ENCODE measurements at regions not wholly inside any gene's neighbourhood (a gene's known extent, or its start where the extent isn't known, plus 50 kb on each side); places are given as distances from the start of the nearest gene placed in this dataset.

- Histone ChIP-seq H3K36me3 (ENCODE audit: control insufficient read depth, insufficient read depth, low read length) (no peaks in the 10 kb centered on the region), H3K27ac (ENCODE audit: insufficient read depth, low read length) (no peak overlapping the region), H3K4me2 (ENCODE audit: extremely low read depth, insufficient read depth, low read length) (no peak overlapping the region), H3K4me1 (ENCODE audit: control insufficient read depth, extremely low read depth, insufficient read depth, low read length) (no peaks in the 10 kb centered on the region), H4K20me1 (ENCODE audit: control insufficient read depth, extremely low read depth, insufficient read depth, low read length) (no peaks in the 10 kb centered on the region), H2AFZ (ENCODE audit: low read length) (no peak overlapping the region), H3K9me3 (ENCODE audit: control insufficient read depth, insufficient read depth, low read depth, low read length) (no peaks in the 10 kb centered on the region), H3K79me2 (ENCODE audit: control insufficient read depth, insufficient read depth, low read length) (no peaks in the 10 kb centered on the region), H3K4me3 (replicated peaks in 1 of 4; ENCODE audit: control extremely low read depth in 1 of 4, insufficient read depth in 1 of 4, low read depth in 3 of 4, low read length in 4 of 4) (no peak overlapping the region), H3K27me3 (ENCODE audit: control insufficient read depth, insufficient read depth, low read length) (no peaks in the 10 kb centered on the region), H3K9ac (ENCODE audit: insufficient read depth, low read length) (no peak overlapping the region)
- TF ChIP-seq EZH2 (IDR thresholded peaks at IDR 0.05; ENCODE audit: low read length, missing control alignments): no peak
- DNase-seq (ENCODE audit: low read depth in 2 of 2): no peak
These were observed 178.2 kb downstream of the TDRD15 start for GRCh38 chr2:21301871-21302455.

GRCh38 chr2:21303876-21304275 is 180.1 kb downstream of the TDRD15 start:
- H3K9me3 ChIP-seq (ENCODE audit: control insufficient read depth, insufficient read depth, low read depth, low read length): no peaks in the 10 kb centered on the region
- no peaks in the 10 kb centered on the region for H3K79me2 ChIP-seq (ENCODE audit: control insufficient read depth, insufficient read depth, low read length)

GRCh38 chr2:21305581-21305980 is 181.8 kb downstream of the TDRD15 start:
- no peak overlapping the region for H3K27ac ChIP-seq (ENCODE audit: insufficient read depth, low read length)
- H3K36me3 ChIP-seq (ENCODE audit: control insufficient read depth, insufficient read depth, low read length): no peaks in the 10 kb centered on the region
- H3K79me2 ChIP-seq (ENCODE audit: control insufficient read depth, insufficient read depth, low read length): no peaks in the 10 kb centered on the region
- H2AFZ ChIP-seq (ENCODE audit: low read length): no peak overlapping the region
- TF ChIP-seq EZH2 (IDR thresholded peaks at IDR 0.05; ENCODE audit: low read length, missing control alignments): no peak
- no peak for TF ChIP-seq CTCF (conservative IDR thresholded peaks at IDR 0.05 in 1 of 2, IDR thresholded peaks at IDR 0.05 in 1 of 2; ENCODE audit: low read depth in 1 of 2, low read length in 2 of 2)
- H4K20me1 ChIP-seq (ENCODE audit: control insufficient read depth, extremely low read depth, insufficient read depth, low read length): no peaks in the 10 kb centered on the region
- no peaks in the 10 kb centered on the region for H3K4me1 ChIP-seq (ENCODE audit: control insufficient read depth, extremely low read depth, insufficient read depth, low read length)
- H3K9me3 ChIP-seq (ENCODE audit: control insufficient read depth, insufficient read depth, low read depth, low read length): no peaks in the 10 kb centered on the region
- no peak overlapping the region for H3K4me3 ChIP-seq (replicated peaks in 1 of 4; ENCODE audit: control extremely low read depth in 1 of 4, insufficient read depth in 1 of 4, low read depth in 3 of 4, low read length in 4 of 4)
- DNase-seq (ENCODE audit: low read depth in 2 of 2): no peak
- no peak overlapping the region for H3K9ac ChIP-seq (ENCODE audit: insufficient read depth, low read length)
- no peak overlapping the region for H3K4me2 ChIP-seq (ENCODE audit: extremely low read depth, insufficient read depth, low read length)
- H3K27me3 ChIP-seq (ENCODE audit: control insufficient read depth, insufficient read depth, low read length): no peaks in the 10 kb centered on the region

More at GRCh38 chr2:21303876-21304275, 180.1 kb downstream of the TDRD15 start:
- DNase-seq (ENCODE audit: low read depth in 2 of 2): no peak
- H3K4me2 ChIP-seq (ENCODE audit: extremely low read depth, insufficient read depth, low read length): no peak overlapping the region
- no peak for TF ChIP-seq CTCF (conservative IDR thresholded peaks at IDR 0.05 in 1 of 2, IDR thresholded peaks at IDR 0.05 in 1 of 2; ENCODE audit: low read depth in 1 of 2, low read length in 2 of 2)
- no peak for TF ChIP-seq EZH2 (IDR thresholded peaks at IDR 0.05; ENCODE audit: low read length, missing control alignments)
- H3K36me3 ChIP-seq (ENCODE audit: control insufficient read depth, insufficient read depth, low read length): no peaks in the 10 kb centered on the region
- no peaks in the 10 kb centered on the region for H4K20me1 ChIP-seq (ENCODE audit: control insufficient read depth, extremely low read depth, insufficient read depth, low read length)
- no peaks in the 10 kb centered on the region for H3K4me1 ChIP-seq (ENCODE audit: control insufficient read depth, extremely low read depth, insufficient read depth, low read length)
- H2AFZ ChIP-seq (ENCODE audit: low read length): no peak overlapping the region
- H3K27me3 ChIP-seq (ENCODE audit: control insufficient read depth, insufficient read depth, low read length): no peaks in the 10 kb centered on the region
- no peak overlapping the region for H3K9ac ChIP-seq (ENCODE audit: insufficient read depth, low read length)
- H3K4me3 ChIP-seq (replicated peaks in 1 of 4; ENCODE audit: control extremely low read depth in 1 of 4, insufficient read depth in 1 of 4, low read depth in 3 of 4, low read length in 4 of 4): no peak overlapping the region
- no peak overlapping the region for H3K27ac ChIP-seq (ENCODE audit: insufficient read depth, low read length)
